ENCODE measurements at regions not wholly inside any gene's neighbourhood (a gene's known extent, or its start where the extent isn't known, plus 50 kb on each side); places are given as distances from the start of the nearest gene placed in this dataset.

GRCh38 chr12:60263161-60263560 is 667.3 kb downstream of the SLC16A7 start:
- no peak for TF ChIP-seq EZH2 (IDR thresholded peaks at IDR 0.05; ENCODE audit: borderline replicate concordance)
- TF ChIP-seq CTCF (IDR thresholded peaks at IDR 0.05; ENCODE audit: poor library complexity) = no peak
- TF ChIP-seq EZH2phosphoT487 (IDR thresholded peaks at IDR 0.05; ENCODE audit: low read depth, severe bottlenecking, unreplicated experiment) = no peak

Data from hepatocyte (in vitro differentiated cells).